Endothelial cell of umbilical vein (primary cell): ENCODE measurements at regions not wholly inside any gene's neighbourhood (a gene's known extent, or its start where the extent isn't known, plus 50 kb on each side); places are given as distances from the start of the nearest gene placed in this dataset.

ENCODE experiments used
- BruUV-seq: library from RNA; stranded (reverse); fragments of 400-500 nt; replicated peaks from 2 replicates; lab custom pipeline; 2021; lab: Mats Ljungman, UMichigan
- CTCF ChIA-PET: fragments of 300-600, 350-600 bp; sonication (Branson Sonifier 250); formaldehyde crosslinking; loops from one replicate; lab custom pipeline; 2021; ENCODE audit warnings: antibody characterized with exemption, inconsistent platforms; lab: Charles Lee
- POLR2A ChIA-PET: fragments of 300-600, 350-600 bp; sonication (Branson Sonifier 250); formaldehyde crosslinking; loops from one replicate; lab custom pipeline; 2021; ENCODE audit warnings: antibody characterized with exemption, inconsistent platforms; lab: Charles Lee
- DNase-seq: peaks from one replicate; pipeline ENCODE4 v3.0.0-alpha.2; 2011; ENCODE audit warnings: low read depth, low spot score
- FAIRE-seq: peaks from 2 replicates; lab custom pipeline; 2011; peaks lifted over from hg19 to GRCh38; lab: Jason Lieb, UNC
- H2AFZ ChIP-seq: 2 replicates; pipeline ENCODE4 v1.6.0; 2012; ENCODE audit warnings: low read depth, low read length, control low read depth, inconsistent platforms
- H3K27ac ChIP-seq: 2 replicates; pipeline ENCODE4 v1.5.1; 2011; ENCODE audit warnings: low read depth, mild to moderate bottlenecking, control low read depth, low read length, moderate library complexity; ENCODE audit not compliant: insufficient read depth
- H3K27me3 ChIP-seq, 2 experiments: 2 replicates each; pipeline versions ENCODE4 v1.6.0 to v1.6.1; 2011; ENCODE audit warnings: low read length in 2 of 2, mixed read lengths in 1 of 2; ENCODE audit not compliant: control insufficient read depth in 2 of 2, insufficient read depth in 2 of 2
- H3K36me3 ChIP-seq, 2 experiments: 2 replicates in 1 of 2; 3 replicates in 1 of 2; pipeline ENCODE4 v1.5.1; 2011; ENCODE audit warnings: low read length in 2 of 2, mild to moderate bottlenecking in 1 of 2, moderate library complexity in 1 of 2; ENCODE audit not compliant: control insufficient read depth in 2 of 2, insufficient read depth in 2 of 2; ENCODE audit errors: extremely low read depth in 1 of 2
- H3K4me1 ChIP-seq: 3 replicates; pipeline ENCODE4 v1.5.1; 2011; ENCODE audit warnings: mild to moderate bottlenecking, low read length; ENCODE audit not compliant: control insufficient read depth, insufficient read depth; ENCODE audit errors: extremely low read depth
- H3K4me2 ChIP-seq: 2 replicates; pipeline ENCODE4 v1.6.1; 2011; ENCODE audit warnings: low read length, control low read depth, mixed read lengths; ENCODE audit not compliant: insufficient read depth
- H3K4me3 ChIP-seq, 3 experiments: fragments of 200-600 bp in 1 of 3; sonication (generic), shearing (Covaris generic) in 1 of 3; replicated peaks in 1 of 3; 2 replicates each; pipeline ENCODE4 v1.5.1; 2011 to 2016; ENCODE audit warnings: control low read depth in 3 of 3, low read length in 3 of 3, mild to moderate bottlenecking in 2 of 3, inconsistent platforms in 1 of 3, low read depth in 1 of 3, moderate library complexity in 1 of 3; ENCODE audit not compliant: insufficient read depth in 1 of 3
- H3K79me2 ChIP-seq: 2 replicates; pipeline ENCODE4 v1.6.0; 2012; ENCODE audit warnings: low read length, inconsistent platforms; ENCODE audit not compliant: control insufficient read depth, insufficient read depth
- H3K9ac ChIP-seq: replicated peaks from 2 replicates; pipeline ENCODE3; 2011; ENCODE audit warnings: low read length, control low read depth; ENCODE audit not compliant: insufficient read depth; ENCODE audit errors: extremely low read depth
- H3K9me1 ChIP-seq: replicated peaks from 3 replicates; pipeline ENCODE4 v1.6.0; 2011; ENCODE audit warnings: mild to moderate bottlenecking, low read length; ENCODE audit not compliant: control insufficient read depth, insufficient read depth; ENCODE audit errors: extremely low read depth
- H3K9me3 ChIP-seq: replicated peaks from 2 replicates; pipeline ENCODE4 v1.5.1; 2012; ENCODE audit warnings: low read length, inconsistent platforms; ENCODE audit not compliant: control insufficient read depth, insufficient read depth
- H4K20me1 ChIP-seq: replicated peaks from 2 replicates; pipeline ENCODE3; 2011; ENCODE audit warnings: mild to moderate bottlenecking, low read length; ENCODE audit not compliant: control insufficient read depth, insufficient read depth; ENCODE audit errors: extremely low read depth
- CTCF ChIP-seq, 2 donors: IDR thresholded peaks; 1 replicate in 1 of 2; 2 replicates in 1 of 2; pipeline ENCODE4 v1.5.1; 2011; ENCODE audit warnings: low read length in 2 of 2, mild to moderate bottlenecking in 2 of 2, moderate library complexity in 2 of 2, control low read depth in 1 of 2, inconsistent platforms in 1 of 2, low read depth in 1 of 2; ENCODE audit not compliant: insufficient read depth in 1 of 2; ENCODE audit errors: extremely low read depth in 1 of 2
- EZH2 ChIP-seq: IDR thresholded peaks from 2 replicates; pipeline ENCODE4 v1.6.1; 2012; ENCODE audit warnings: borderline replicate concordance, low read depth, mild to moderate bottlenecking, moderate library complexity, low read length, inconsistent platforms; ENCODE audit not compliant: severe bottlenecking
- FOS ChIP-seq: IDR thresholded peaks from 2 replicates; pipeline ENCODE4 v1.6.1; 2011; ENCODE audit warnings: mild to moderate bottlenecking, low read length, moderate library complexity, borderline replicate concordance; ENCODE audit not compliant: insufficient read depth
- GATA2 ChIP-seq: IDR thresholded peaks from 2 replicates; pipeline ENCODE4 v1.7.0; 2011; ENCODE audit warnings: low read depth, mild to moderate bottlenecking, moderate library complexity, mixed read lengths, low read length; ENCODE audit not compliant: insufficient read length, insufficient read depth
- JUN ChIP-seq: IDR thresholded peaks from 2 replicates; pipeline ENCODE4 v1.6.1; 2011; ENCODE audit warnings: borderline replicate concordance, low read depth; ENCODE audit not compliant: insufficient read length, insufficient read depth
- MAX ChIP-seq: IDR thresholded peaks from 2 replicates; pipeline ENCODE4 v1.6.1; 2011; ENCODE audit not compliant: insufficient read depth, insufficient read length
- MYC ChIP-seq: IDR thresholded peaks from one replicate; pipeline ENCODE4 v1.6.1; 2011; ENCODE audit warnings: mild to moderate bottlenecking, low read depth, low read length
- POLR2A ChIP-seq: IDR thresholded peaks from 2 replicates; pipeline ENCODE4 v1.6.1; 2012; ENCODE audit warnings: low read depth, mild to moderate bottlenecking, control low read depth, low read length
- POLR2AphosphoS5 ChIP-seq: IDR thresholded peaks from 2 replicates; pipeline ENCODE4 v1.6.1; 2012; ENCODE audit warnings: low read depth, mild to moderate bottlenecking, control low read depth, low read length, moderate library complexity; ENCODE audit not compliant: insufficient read depth
- dilution Hi-C: fragments of 300-500 bp; cut with MboI; formaldehyde crosslinking; loops from one replicate; pipeline ENCODE4 v1.15.0; 2019; ENCODE audit warnings: low sequenced_read_pairs; ENCODE audit not compliant: extremely low pct_ligation_motif_present
- intact Hi-C: fragments of 100-400 bp; cut with micrococcal nuclease; formaldehyde crosslinking; loops from one replicate; pipeline ENCODE4 v1.10.0; 2022

DNA sequence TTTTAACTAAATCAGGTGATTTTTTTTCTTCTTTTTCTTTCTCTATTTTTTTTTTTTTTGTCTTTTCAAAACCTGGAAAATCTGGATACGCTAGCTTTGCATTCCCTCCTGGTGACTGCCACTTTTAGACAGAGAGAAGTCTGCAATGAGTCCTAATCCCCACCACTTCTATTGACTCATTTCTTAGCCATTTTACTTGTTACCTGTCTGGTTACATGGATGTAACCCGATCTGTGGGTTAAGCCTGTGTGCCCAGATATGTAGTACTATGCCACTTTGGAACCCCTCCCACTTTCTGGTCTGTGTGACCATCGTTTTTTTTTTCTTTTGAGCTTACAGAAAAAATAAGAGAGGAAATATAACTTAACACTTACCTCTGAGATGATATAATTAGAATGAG lies 817.8 kb upstream of the PCDH9 start:
- Histone ChIP-seq H3K36me3 (no peaks in the 10 kb centered on the region), H3K27me3 (no peaks in the 10 kb centered on the region), H3K9me3 (no peaks in the 10 kb centered on the region), H3K9ac (no peak overlapping the region), H3K4me3 (no peak overlapping the region), H3K4me2 (no peak overlapping the region), H2AFZ (no peak overlapping the region), H3K27ac (no peak overlapping the region), H3K79me2 (no peaks in the 10 kb centered on the region), H4K20me1 (no peaks in the 10 kb centered on the region), H3K4me1 (no peaks in the 10 kb centered on the region), H3K9me1 (no peaks in the 10 kb centered on the region)
- BruUV-seq = no TSS peak
- TF ChIP-seq CTCF (IDR thresholded peaks at IDR 0.05; ENCODE audit: extremely low read depth in 1 of 2, insufficient read depth in 1 of 2, low read depth in 1 of 2, low read length in 2 of 2) (no peak), POLR2AphosphoS5 (no peak), MYC (no peak), GATA2 (no peak), JUN (no peak)
- dilution Hi-C loops (no loop called here), intact Hi-C loops (no loop called here)
- POLR2A ChIA-PET = no interaction called here
- FAIRE-seq (no peak), DNase-seq (no peak)
- CTCF ChIA-PET = interaction anchor here (0.6 kb wide), 1 partner anchor 92 kb away, joined by 3 read pairs; no protein-coding TSS in a partner anchor

DNA sequence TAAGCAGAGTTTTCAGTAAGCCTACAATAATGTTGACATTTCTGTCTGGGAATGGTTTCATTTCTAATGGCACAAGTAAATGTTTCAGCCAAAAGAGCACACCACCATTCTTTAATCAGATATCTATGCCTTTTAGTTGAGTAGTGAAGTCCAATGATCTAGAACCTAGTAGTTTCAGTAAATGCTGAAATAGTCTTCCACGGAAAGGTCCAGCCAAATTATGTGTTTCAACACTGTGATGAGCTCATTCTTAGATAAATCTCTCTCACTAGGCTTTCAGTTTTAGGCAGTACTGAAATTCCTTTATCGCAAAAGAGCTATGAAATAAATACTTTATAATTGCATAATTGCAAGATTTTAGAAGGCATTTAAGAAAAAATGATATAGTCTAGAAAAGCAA lies 816.8 kb upstream of the PCDH9 start:
- Histone ChIP-seq H4K20me1 (no peaks in the 10 kb centered on the region), H3K9me1 (no peaks in the 10 kb centered on the region), H3K79me2 (no peaks in the 10 kb centered on the region), H3K27me3 (no peaks in the 10 kb centered on the region), H3K27ac (no peak overlapping the region), H3K36me3 (no peaks in the 10 kb centered on the region), H3K4me1 (no peaks in the 10 kb centered on the region), H3K4me2 (no peak overlapping the region), H2AFZ (no peak overlapping the region), H3K9ac (no peak overlapping the region), H3K4me3 (no peak overlapping the region), H3K9me3 (no peaks in the 10 kb centered on the region)
- no TSS peak for BruUV-seq
- no peak for TF ChIP-seq JUN
- no peak for TF ChIP-seq MYC
- TF ChIP-seq CTCF (IDR thresholded peaks at IDR 0.05; ENCODE audit: extremely low read depth in 1 of 2, insufficient read depth in 1 of 2, low read depth in 1 of 2, low read length in 2 of 2) = no peak
- TF ChIP-seq POLR2A = no peak
- no peak for TF ChIP-seq MAX
- TF ChIP-seq POLR2AphosphoS5 = no peak
- no peak for TF ChIP-seq FOS
- TF ChIP-seq EZH2 = no peak
- no peak for TF ChIP-seq GATA2
- ChIA-PET CTCF (no interaction called here), POLR2A (no interaction called here)
- DNase-seq (no peak), FAIRE-seq (no peak)
- intact Hi-C loops (no loop called here), dilution Hi-C loops (no loop called here)
